Nephron progenitor cell (in vitro differentiated cells): ENCODE measurements at regions not wholly inside any gene's neighbourhood (a gene's known extent, or its start where the extent isn't known, plus 50 kb on each side); places are given as distances from the start of the nearest gene placed in this dataset.

Experiments
- DNase-seq: peaks from one replicate; pipeline ENCODE4 v3.0.0; 2021
- H3K27ac Mint-ChIP-seq: 2 replicates; pipeline ENCODE4 v1.8.0; 2021; ENCODE audit warnings: mild to moderate bottlenecking, moderate library complexity, mixed read lengths
- H3K27me3 Mint-ChIP-seq: 2 replicates; pipeline ENCODE4 v1.8.0; 2021; ENCODE audit warnings: mild to moderate bottlenecking, low read depth, mixed read lengths; ENCODE audit not compliant: poor library complexity
- H3K36me3 Mint-ChIP-seq: 2 replicates; pipeline ENCODE4 v1.8.0; 2021; ENCODE audit warnings: low read depth, mixed read lengths
- H3K4me1 Mint-ChIP-seq: 2 replicates; pipeline ENCODE4 v1.8.0; 2021; ENCODE audit warnings: mixed read lengths
- H3K4me3 Mint-ChIP-seq: 2 replicates; pipeline ENCODE4 v1.8.0; 2021; ENCODE audit warnings: mild to moderate bottlenecking, moderate library complexity, mixed read lengths
- H3K9me3 Mint-ChIP-seq: 2 replicates; pipeline ENCODE4 v1.8.0; 2021; ENCODE audit warnings: mild to moderate bottlenecking, moderate library complexity, mixed read lengths
- TF ChIP-seq, protein P1 (sequence below): fragments of 200-600 bp; sonication (generic); IDR thresholded peaks from 2 replicates; pipeline ENCODE4 v1.5.0; 2021; ENCODE audit warnings: antibody characterized with exemption

DNA sequence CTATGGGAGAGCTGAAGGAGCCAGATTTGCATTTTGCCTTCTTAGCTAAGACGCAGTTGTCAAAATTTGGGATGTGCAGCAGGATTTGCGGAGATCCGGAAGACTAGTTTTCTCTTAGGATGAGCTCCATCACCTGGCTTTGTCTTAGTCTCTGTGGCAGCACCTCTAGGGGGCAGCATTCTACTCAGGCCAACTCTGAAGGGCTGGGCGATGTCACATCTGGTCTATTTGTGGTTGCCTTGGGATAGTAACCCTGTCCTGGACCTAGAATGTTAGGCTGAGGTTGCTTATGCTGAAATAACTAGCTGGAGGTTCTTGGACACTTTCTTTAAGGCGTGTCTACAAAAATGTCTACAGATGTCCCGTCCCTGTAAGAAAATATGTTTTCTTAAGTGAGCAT, 116.2 kb downstream of the FAT3 start:
- H3K27me3 Mint-ChIP-seq = no peaks in the 10 kb centered on the region
- TF ChIP-seq, protein P1, sequence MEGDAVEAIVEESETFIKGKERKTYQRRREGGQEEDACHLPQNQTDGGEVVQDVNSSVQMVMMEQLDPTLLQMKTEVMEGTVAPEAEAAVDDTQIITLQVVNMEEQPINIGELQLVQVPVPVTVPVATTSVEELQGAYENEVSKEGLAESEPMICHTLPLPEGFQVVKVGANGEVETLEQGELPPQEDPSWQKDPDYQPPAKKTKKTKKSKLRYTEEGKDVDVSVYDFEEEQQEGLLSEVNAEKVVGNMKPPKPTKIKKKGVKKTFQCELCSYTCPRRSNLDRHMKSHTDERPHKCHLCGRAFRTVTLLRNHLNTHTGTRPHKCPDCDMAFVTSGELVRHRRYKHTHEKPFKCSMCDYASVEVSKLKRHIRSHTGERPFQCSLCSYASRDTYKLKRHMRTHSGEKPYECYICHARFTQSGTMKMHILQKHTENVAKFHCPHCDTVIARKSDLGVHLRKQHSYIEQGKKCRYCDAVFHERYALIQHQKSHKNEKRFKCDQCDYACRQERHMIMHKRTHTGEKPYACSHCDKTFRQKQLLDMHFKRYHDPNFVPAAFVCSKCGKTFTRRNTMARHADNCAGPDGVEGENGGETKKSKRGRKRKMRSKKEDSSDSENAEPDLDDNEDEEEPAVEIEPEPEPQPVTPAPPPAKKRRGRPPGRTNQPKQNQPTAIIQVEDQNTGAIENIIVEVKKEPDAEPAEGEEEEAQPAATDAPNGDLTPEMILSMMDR = no peak
- peaks cover 51% of the 10 kb centered on the region for H3K4me1 Mint-ChIP-seq
- no peaks in the 10 kb centered on the region for H3K9me3 Mint-ChIP-seq
- DNase-seq = no peak
- H3K27ac Mint-ChIP-seq = no peak overlapping the region
- no peak overlapping the region for H3K4me3 Mint-ChIP-seq
- H3K36me3 Mint-ChIP-seq = peaks cover 30% of the 10 kb centered on the region

DNA sequence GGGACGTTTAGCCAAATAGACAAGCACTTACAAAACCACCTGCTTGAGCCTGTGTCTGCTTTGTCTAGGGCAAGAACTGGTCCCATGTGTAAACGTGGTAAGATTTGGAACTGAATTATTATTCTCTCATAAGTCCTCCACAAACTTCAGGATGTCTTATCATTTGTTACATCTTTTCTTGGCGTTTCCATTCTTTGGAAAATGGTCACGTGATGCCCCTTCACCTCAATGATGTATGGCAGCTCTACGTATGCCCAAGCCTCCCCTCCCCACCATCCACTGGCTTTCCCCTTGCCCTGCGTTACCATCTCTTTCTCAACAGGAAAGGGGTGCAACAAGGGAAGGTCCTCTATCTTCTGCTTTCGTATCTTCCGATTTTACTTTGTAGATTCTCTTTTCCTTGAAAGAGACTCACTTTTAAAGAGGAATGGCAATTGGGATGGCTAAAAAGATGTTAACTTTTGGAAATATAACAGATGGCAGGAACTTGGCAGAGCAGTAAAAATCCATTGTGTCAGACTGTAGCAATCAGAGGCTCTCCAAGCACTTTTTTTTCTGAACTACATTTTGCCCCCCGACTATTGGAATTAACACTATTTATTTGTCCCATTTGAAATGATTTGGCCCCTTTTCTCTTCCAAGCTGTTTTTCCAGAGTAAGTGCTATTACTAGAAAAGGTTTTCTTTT, 117.6 kb downstream of the FAT3 start:
- peaks cover 64% of the 10 kb centered on the region for H3K4me1 Mint-ChIP-seq

DNA sequence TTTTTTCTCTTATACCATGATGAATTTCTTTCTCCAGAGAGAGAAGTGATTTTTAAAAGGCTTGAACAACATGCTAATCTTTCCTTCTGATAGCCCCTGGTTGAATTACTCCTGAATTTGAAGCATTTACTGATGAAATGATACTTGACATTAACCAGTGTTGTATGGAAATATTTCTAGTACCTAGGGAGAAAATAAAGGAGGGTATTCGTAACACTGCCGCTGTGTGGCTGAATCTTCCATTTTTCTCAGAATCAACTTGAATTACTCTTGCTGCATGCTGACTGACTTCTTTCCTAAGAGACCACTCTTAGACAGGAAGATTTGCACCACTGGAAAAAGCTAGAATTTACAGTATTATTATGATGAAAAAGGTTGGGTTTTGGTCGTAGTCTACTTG, 118.3 kb downstream of the FAT3 start:
- DNase-seq = no peak

More for the DNA sequence above, 117.6 kb downstream of the FAT3 start:
- Mint-ChIP-seq H3K9me3 (no peaks in the 10 kb centered on the region), H3K4me3 (no peak overlapping the region), H3K27ac (no peak overlapping the region), H3K36me3 (peaks cover 18% of the 10 kb centered on the region), H3K27me3 (no peaks in the 10 kb centered on the region)
- TF ChIP-seq, protein P1 = no peak
- no peak for DNase-seq

DNA sequence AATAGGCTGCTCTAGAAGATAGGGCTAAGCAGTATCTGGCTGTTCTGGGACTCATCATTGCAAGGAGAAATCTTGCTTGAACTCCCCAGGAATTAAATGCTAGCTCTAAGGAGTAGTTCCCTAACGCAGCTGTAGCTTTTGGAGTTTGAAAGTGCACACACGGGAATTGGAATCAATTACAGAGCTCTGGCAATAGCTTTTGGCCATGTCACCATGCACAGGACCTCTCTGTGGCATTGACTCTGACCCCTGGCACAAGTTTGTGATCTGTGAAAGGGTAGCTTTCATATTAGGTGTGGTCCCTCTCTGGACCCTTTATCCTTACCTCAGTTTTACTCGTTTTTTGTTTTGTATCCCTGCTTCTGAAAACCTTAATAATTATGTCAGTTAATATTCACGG, 121.6 kb downstream of the FAT3 start:
- TF ChIP-seq, protein P1 = no peak
- H3K27me3 Mint-ChIP-seq = no peaks in the 10 kb centered on the region
- no peak overlapping the region for H3K4me3 Mint-ChIP-seq
- peaks cover 78% of the 10 kb centered on the region for H3K4me1 Mint-ChIP-seq
- no peak for DNase-seq
- peaks cover 9% of the 10 kb centered on the region for H3K36me3 Mint-ChIP-seq
- H3K27ac Mint-ChIP-seq = no peak overlapping the region
- H3K9me3 Mint-ChIP-seq = no peaks in the 10 kb centered on the region

More for the DNA sequence above, 118.3 kb downstream of the FAT3 start:
- no peaks in the 10 kb centered on the region for H3K9me3 Mint-ChIP-seq
- H3K27me3 Mint-ChIP-seq = no peaks in the 10 kb centered on the region
- no peak overlapping the region for H3K4me3 Mint-ChIP-seq
- TF ChIP-seq, protein P1 = no peak
- peaks cover 18% of the 10 kb centered on the region for H3K36me3 Mint-ChIP-seq
- H3K4me1 Mint-ChIP-seq = peaks cover 70% of the 10 kb centered on the region
- no peak overlapping the region for H3K27ac Mint-ChIP-seq

DNA sequence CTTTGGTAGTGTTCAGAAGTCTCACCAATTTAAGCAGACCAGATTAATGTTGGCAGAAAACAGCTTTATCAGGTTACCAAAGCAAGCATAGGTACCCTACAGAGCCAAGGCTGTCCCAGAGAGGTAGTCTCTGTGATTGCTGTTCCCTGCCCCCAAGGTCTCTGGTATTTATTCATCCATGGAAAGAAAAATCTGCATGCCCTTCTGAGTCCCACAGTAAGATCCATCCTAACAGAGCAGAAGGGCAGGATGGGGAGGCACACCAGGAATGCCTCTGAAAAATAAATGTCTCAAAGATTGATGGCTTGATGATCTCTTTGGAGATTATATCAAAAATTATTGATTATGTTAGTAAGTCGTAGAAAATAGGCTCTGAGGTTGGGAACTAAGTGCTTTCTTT, 122.8 kb downstream of the FAT3 start:
- Mint-ChIP-seq H3K4me1 (peaks cover 66% of the 10 kb centered on the region), H3K4me3 (no peak overlapping the region), H3K36me3 (peaks cover 16% of the 10 kb centered on the region), H3K9me3 (no peaks in the 10 kb centered on the region), H3K27ac (no peak overlapping the region), H3K27me3 (no peaks in the 10 kb centered on the region)
- DNase-seq = no peak
- TF ChIP-seq, protein P1 = no peak

DNA sequence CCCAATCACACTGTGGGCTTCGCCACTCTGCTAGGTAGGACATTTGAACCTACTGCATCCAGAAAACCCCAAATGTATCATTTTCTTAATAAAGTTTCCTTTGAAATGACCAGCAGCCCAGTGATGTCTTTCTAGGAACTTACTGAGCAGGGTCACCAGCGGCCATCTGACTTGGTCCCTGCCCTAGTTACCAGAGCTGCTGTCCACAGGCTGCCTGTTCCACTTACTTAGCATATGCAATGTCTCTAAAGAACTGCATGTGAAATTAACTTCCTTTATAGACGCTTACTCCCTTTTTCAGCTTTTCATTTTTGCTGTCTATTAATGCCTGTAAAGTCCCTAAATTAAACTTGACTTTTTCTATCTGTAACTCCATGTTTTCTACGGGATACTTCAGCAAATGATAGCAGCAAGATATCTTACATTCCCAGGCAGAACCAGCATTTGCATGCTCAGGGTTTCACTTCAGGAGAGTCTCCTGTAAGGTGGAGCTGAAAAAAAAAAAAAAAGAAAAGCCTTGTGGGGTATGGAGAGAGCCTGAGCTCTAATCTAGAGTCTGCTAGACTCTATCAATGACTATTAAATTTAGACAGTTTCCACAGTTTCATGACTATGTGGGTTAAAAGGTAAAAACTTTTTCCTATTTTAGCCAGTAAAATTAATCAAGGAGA, 125.0 kb downstream of the FAT3 start:
- Mint-ChIP-seq H3K4me1 (peaks cover 46% of the 10 kb centered on the region), H3K27ac (no peak overlapping the region), H3K9me3 (no peaks in the 10 kb centered on the region), H3K27me3 (no peaks in the 10 kb centered on the region), H3K36me3 (peaks cover 29% of the 10 kb centered on the region), H3K4me3 (no peak overlapping the region)
- TF ChIP-seq, protein P1 = no peak
- no peak for DNase-seq
